ENCODE measurements at regions not wholly inside any gene's neighbourhood (a gene's known extent, or its start where the extent isn't known, plus 50 kb on each side); places are given as distances from the start of the nearest gene placed in this dataset.

DNA sequence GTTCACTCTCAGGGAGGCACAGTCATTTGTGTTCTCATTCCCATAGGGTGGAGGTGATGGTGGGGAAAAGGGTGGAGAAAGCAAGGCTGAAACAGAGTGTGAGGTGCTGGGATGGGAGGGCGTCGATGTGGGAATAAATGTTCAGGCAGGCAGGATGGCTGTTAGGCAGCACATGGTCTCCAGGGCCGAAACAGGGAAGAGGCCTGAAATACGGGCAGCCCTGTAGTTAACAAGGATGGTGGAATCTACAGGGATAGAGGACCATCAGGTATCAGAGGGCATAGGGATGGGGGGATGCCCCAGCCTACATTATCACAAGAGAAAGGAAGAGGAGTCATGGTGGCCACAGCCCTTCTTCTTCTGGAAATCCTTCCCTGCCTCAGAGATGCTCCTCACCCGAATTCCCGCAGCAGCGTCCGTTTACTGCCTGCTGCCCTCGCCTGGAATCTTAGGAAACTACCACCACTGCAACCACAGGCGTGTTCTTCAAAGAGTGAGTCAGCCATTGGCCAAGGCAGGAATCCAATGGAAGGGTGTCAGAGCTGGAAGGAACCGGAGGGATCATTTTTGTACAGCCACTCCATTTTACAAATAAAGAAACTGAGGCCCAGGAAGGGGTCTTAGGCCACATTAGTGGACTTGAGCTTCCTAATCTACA is 49.7 kb upstream of the POMGNT2 start:
- TF ChIP-seq SREBF2 (IDR thresholded peaks at IDR 0.05) (no peak), POLR2A (IDR thresholded peaks at IDR 0.05; ENCODE audit: low read length) (no peak), SMC3 (IDR thresholded peaks at IDR 0.05) (peak; percentile 52), NFE2L2 (conservative IDR thresholded peaks at IDR 0.05; ENCODE audit: low read length) (no peak), EP300 (IDR thresholded peaks at IDR 0.05) (no peak), JUNB (IDR thresholded peaks at IDR 0.05) (no peak), JUN (IDR thresholded peaks at IDR 0.05) (no peak), CEBPB (IDR thresholded peaks at IDR 0.05) (no peak)
- TF ChIP-seq, protein P1, sequence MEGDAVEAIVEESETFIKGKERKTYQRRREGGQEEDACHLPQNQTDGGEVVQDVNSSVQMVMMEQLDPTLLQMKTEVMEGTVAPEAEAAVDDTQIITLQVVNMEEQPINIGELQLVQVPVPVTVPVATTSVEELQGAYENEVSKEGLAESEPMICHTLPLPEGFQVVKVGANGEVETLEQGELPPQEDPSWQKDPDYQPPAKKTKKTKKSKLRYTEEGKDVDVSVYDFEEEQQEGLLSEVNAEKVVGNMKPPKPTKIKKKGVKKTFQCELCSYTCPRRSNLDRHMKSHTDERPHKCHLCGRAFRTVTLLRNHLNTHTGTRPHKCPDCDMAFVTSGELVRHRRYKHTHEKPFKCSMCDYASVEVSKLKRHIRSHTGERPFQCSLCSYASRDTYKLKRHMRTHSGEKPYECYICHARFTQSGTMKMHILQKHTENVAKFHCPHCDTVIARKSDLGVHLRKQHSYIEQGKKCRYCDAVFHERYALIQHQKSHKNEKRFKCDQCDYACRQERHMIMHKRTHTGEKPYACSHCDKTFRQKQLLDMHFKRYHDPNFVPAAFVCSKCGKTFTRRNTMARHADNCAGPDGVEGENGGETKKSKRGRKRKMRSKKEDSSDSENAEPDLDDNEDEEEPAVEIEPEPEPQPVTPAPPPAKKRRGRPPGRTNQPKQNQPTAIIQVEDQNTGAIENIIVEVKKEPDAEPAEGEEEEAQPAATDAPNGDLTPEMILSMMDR (IDR thresholded peaks at IDR 0.05), result peak; percentile 36; the same call in 2 of the 3 replicates
- TF ChIP-seq, protein P2, sequence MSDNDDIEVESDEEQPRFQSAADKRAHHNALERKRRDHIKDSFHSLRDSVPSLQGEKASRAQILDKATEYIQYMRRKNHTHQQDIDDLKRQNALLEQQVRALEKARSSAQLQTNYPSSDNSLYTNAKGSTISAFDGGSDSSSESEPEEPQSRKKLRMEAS (IDR thresholded peaks at IDR 0.05), result no peak

All from A549 (cell line).